Vagina (tissue), 2 donors: ENCODE measurements at regions not wholly inside any gene's neighbourhood (a gene's known extent, or its start where the extent isn't known, plus 50 kb on each side); places are given as distances from the start of the nearest gene placed in this dataset.

ENCODE experiments used
- POLR2A ChIP-seq, 2 donors: fragments of 450-650 bp; IDR thresholded peaks; one replicate each; pipeline ENCODE4 v1.6.1; 2017; ENCODE audit warnings: antibody characterized with exemption in 2 of 2, mild to moderate bottlenecking in 2 of 2, moderate library complexity in 2 of 2
- POLR2AphosphoS5 ChIP-seq, 2 donors: sonication (generic); formaldehyde crosslinking; IDR thresholded peaks; one replicate each; pipeline ENCODE4 v1.9.0; 2017; ENCODE audit warnings: antibody characterized with exemption in 2 of 2, mild to moderate bottlenecking in 2 of 2, low read depth in 1 of 2; ENCODE audit not compliant: insufficient read depth in 1 of 2

DNA sequence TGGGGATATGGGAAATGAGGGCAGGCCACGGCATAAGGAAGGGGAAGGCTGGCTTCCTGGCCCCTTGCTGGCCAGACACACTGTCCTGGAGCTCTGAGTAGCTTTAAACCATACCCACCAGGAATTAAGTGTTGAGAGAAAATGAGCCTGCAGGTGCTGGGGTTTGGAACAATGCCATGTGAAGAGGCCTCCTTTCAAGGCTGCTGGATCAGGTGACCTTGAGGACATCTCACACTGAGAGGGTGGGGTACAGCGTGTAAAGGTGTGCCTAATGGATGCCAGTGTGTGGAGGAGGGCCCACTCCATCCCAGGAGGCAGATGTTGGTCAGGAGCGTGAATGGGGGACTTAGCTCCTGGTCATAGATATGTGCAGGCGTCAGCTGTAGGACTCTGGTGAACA is 74.8 kb upstream of the MLN start:
- no peak for TF ChIP-seq POLR2AphosphoS5 (IDR thresholded peaks at IDR 0.05; ENCODE audit: insufficient read depth in 1 of 2, low read depth in 1 of 2)
- no peak for TF ChIP-seq POLR2A (IDR thresholded peaks at IDR 0.05)
